Neuronal stem cell (in vitro differentiated cells): ENCODE measurements at regions not wholly inside any gene's neighbourhood (a gene's known extent, or its start where the extent isn't known, plus 50 kb on each side); places are given as distances from the start of the nearest gene placed in this dataset.

Source experiments
- DNase-seq: peaks from one replicate; pipeline ENCODE4 v3.0.0-alpha.2; 2013; ENCODE audit warnings: low spot score
- H2AFZ ChIP-seq: one replicate; pipeline ENCODE4 v1.6.1; 2013; ENCODE audit warnings: mild to moderate bottlenecking, low read length, inconsistent platforms
- H2AK5ac ChIP-seq: 2 replicates; pipeline ENCODE4 v1.6.1; 2013; ENCODE audit warnings: low read depth, mild to moderate bottlenecking, inconsistent platforms, low read length, moderate library complexity, mixed read lengths
- H2BK120ac ChIP-seq: 2 replicates; pipeline ENCODE4 v1.6.1; 2013; ENCODE audit warnings: low read depth, mild to moderate bottlenecking, inconsistent platforms, low read length, moderate library complexity, mixed read lengths
- H2BK12ac ChIP-seq: one replicate; pipeline ENCODE4 v1.6.1; 2013; ENCODE audit warnings: low read length, inconsistent platforms
- H2BK15ac ChIP-seq: 2 replicates; pipeline ENCODE4 v1.6.1; 2013; ENCODE audit warnings: mild to moderate bottlenecking, low read length, inconsistent platforms, mixed read lengths
- H2BK5ac ChIP-seq: one replicate; pipeline ENCODE4 v1.6.1; 2013; ENCODE audit warnings: inconsistent platforms, mild to moderate bottlenecking, low read length, moderate library complexity
- H3K14ac ChIP-seq: one replicate; pipeline ENCODE4 v1.6.1; 2013; ENCODE audit warnings: low read length, inconsistent platforms
- H3K18ac ChIP-seq: 2 replicates; pipeline ENCODE4 v1.6.1; 2013; ENCODE audit warnings: low read length, inconsistent platforms
- H3K23ac ChIP-seq: 2 replicates; pipeline ENCODE4 v1.6.1; 2013; ENCODE audit warnings: low read depth, mild to moderate bottlenecking, mixed read lengths, low read length, inconsistent platforms; ENCODE audit not compliant: poor library complexity
- H3K27ac ChIP-seq: replicated peaks from 3 replicates; pipeline ENCODE4 v1.5.1; 2013; ENCODE audit warnings: low read length, inconsistent platforms
- H3K27me3 ChIP-seq, 3 experiments: 2 replicates each; pipeline ENCODE4 v1.6.1; 2013; ENCODE audit warnings: low read length in 3 of 3, mild to moderate bottlenecking in 2 of 3, inconsistent platforms in 1 of 3, low read depth in 1 of 3, mixed read lengths in 1 of 3, moderate library complexity in 1 of 3; ENCODE audit not compliant: control insufficient read depth in 3 of 3, insufficient read depth in 3 of 3
- H3K36me3 ChIP-seq, 2 donors: replicated peaks in 1 of 2; 2 replicates each; pipeline ENCODE4 v1.6.1; 2013; ENCODE audit warnings: low read length in 2 of 2; ENCODE audit not compliant: control insufficient read depth in 2 of 2, insufficient read depth in 2 of 2
- H3K4ac ChIP-seq: 2 replicates; pipeline ENCODE4 v1.6.1; 2013; ENCODE audit warnings: inconsistent platforms, mild to moderate bottlenecking, low read length, moderate library complexity
- H3K4me1 ChIP-seq, 2 donors: 1 replicate in 1 of 2; 2 replicates in 1 of 2; pipeline ENCODE4 v1.6.1; 2013; ENCODE audit warnings: low read length in 2 of 2, low read depth in 1 of 2; ENCODE audit not compliant: control insufficient read depth in 2 of 2, insufficient read depth in 1 of 2
- H3K4me2 ChIP-seq: one replicate; pipeline ENCODE4 v1.6.1; 2013; ENCODE audit warnings: mild to moderate bottlenecking, low read length, inconsistent platforms; ENCODE audit not compliant: insufficient read depth, poor library complexity, severe bottlenecking
- H3K4me3 ChIP-seq, 2 donors: 2 replicates each; pipeline ENCODE4 v1.5.1; 2013; ENCODE audit warnings: low read length in 2 of 2, mild to moderate bottlenecking in 2 of 2, inconsistent platforms in 1 of 2, moderate library complexity in 1 of 2
- H3K79me1 ChIP-seq: one replicate; pipeline ENCODE4 v1.6.1; 2013; ENCODE audit warnings: low read depth, mild to moderate bottlenecking, inconsistent platforms, low read length, moderate library complexity
- H3K9ac ChIP-seq: one replicate; pipeline ENCODE4 v1.6.1; 2013; ENCODE audit warnings: mild to moderate bottlenecking, low read depth, low read length, inconsistent platforms; ENCODE audit not compliant: poor library complexity
- H3K9me3 ChIP-seq, 2 donors: replicated peaks in 1 of 2; 2 replicates each; pipeline versions ENCODE3 to v1.6.1; 2013; ENCODE audit warnings: low read length in 2 of 2, mild to moderate bottlenecking in 2 of 2, inconsistent platforms in 1 of 2, low read depth in 1 of 2, mixed read lengths in 1 of 2, moderate library complexity in 1 of 2; ENCODE audit not compliant: control insufficient read depth in 2 of 2, insufficient read depth in 1 of 2
- H4K8ac ChIP-seq: one replicate; pipeline ENCODE4 v1.6.1; 2013; ENCODE audit warnings: low read depth, mild to moderate bottlenecking, inconsistent platforms, low read length, moderate library complexity
- H4K91ac ChIP-seq: one replicate; pipeline ENCODE4 v1.6.1; 2013; ENCODE audit warnings: low read length, low read depth, mild to moderate bottlenecking, inconsistent platforms; ENCODE audit not compliant: poor library complexity
- WGBS, 2 donors: extraction: QIAGEN DNeasy Blood & Tissue Kit; methylation state at CpG; one replicate each; pipeline ENCODE4 v1.1.7; 2013; ENCODE audit warnings: missing lambda C conversion rate in 2 of 2, mixed read lengths in 1 of 2; ENCODE audit not compliant: insufficient read length in 2 of 2, insufficient replicate concordance in 1 of 2; ENCODE audit errors: extremely low coverage in 2 of 2; 5-methylcytosine and 5-hydroxymethylcytosine counted together

DNA sequence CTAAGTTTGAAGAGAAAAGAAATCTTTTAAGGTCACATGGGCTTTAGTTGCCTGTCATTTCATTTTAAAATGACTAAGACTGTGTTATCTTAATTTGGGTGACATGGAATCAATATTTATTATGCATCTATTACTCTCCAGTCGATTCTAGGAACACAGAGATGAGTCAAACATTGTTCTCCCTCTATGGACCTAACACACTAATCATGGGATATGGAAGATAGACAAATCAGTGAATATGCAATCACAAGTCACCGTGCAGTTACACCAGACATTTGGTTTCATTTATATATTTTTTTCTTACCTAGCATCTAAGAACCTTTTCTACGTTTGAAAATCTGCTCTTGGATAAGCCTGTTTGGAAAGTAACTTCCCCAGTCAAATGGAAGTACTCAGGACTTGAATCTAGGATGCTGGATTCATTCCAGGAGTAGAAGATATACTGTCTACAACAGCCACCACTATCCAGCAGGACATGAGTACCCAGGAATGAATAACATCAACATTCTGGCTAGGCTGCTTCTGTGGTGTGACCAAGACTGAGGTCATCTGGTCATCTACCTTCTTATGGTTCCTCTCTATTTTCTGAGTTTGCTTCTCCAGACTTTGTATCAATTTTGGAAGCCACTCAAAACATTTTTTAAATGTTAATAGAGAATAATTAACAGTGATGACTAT lies 902.9 kb upstream of the LRRN3 start:
- Histone ChIP-seq H3K14ac (no peak overlapping the region), H4K91ac (no peak overlapping the region), H4K8ac (no peak overlapping the region), H3K9me3 (peaks cover 0 to 10% of the 10 kb centered on the region in 2 donors), H2AFZ (no peak overlapping the region), H2BK15ac (no peak overlapping the region), H2AK5ac (no peak overlapping the region), H3K27me3 (no peaks in the 10 kb centered on the region), H3K4ac (no peak overlapping the region), H3K23ac (no peak overlapping the region), H2BK120ac (no peak overlapping the region), H3K9ac (no peak overlapping the region), H2BK12ac (no peak overlapping the region), H3K36me3 (no peaks in the 10 kb centered on the region), H3K4me3 (no peak overlapping the region), H3K18ac (no peak overlapping the region), H3K79me1 (no peaks in the 10 kb centered on the region), H2BK5ac (no peak overlapping the region), H3K27ac (no peak overlapping the region), H3K4me2 (no peak overlapping the region), H3K4me1 (no peaks in the 10 kb centered on the region)
- no CpG with 5 or more reads among the region's 3 CpGs for WGBS, 2 donors
- no peak for DNase-seq

DNA sequence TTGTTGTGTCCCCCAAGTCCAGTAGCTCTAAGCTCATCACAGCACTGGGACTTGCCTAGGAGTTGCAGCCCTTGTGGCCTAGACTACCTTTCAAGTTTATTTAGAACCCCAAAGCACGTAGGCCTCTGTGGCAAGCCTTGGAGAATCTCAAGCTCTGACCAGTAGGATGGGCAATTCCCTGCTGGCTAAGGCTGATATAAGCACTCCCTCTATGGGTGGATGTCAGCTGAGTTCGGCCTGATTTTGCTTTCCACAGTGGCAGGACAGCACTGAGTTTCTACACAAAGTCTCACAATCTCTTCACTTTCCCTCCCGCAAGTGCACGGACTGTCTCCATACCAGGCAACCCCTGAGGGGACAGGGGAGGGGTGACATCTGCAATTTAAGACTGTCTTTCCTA lies 886.4 kb upstream of the LRRN3 start:
- H3K18ac ChIP-seq = no peak overlapping the region
- H3K4ac ChIP-seq = no peak overlapping the region
- no peak overlapping the region for H3K14ac ChIP-seq
- H3K4me2 ChIP-seq = no peak overlapping the region
- H3K79me1 ChIP-seq = no peaks in the 10 kb centered on the region
- H3K9me3 ChIP-seq = no peaks in the 10 kb centered on the region
- no peaks in the 10 kb centered on the region for H3K4me1 ChIP-seq
- peaks cover 0 to 2% of the 10 kb centered on the region in 2 donors for H3K36me3 ChIP-seq
- WGBS, 2 donors = no CpG with 5 or more reads among the region's 4 CpGs
- no peak overlapping the region for H2BK15ac ChIP-seq
- H3K4me3 ChIP-seq = no peak overlapping the region
- no peak overlapping the region for H3K9ac ChIP-seq
- no peak overlapping the region for H2AK5ac ChIP-seq
- H2AFZ ChIP-seq = peak overlapping the region; percentile 27
- no peak overlapping the region for H4K91ac ChIP-seq
- H3K23ac ChIP-seq = no peak overlapping the region
- H3K27ac ChIP-seq = no peak overlapping the region
- DNase-seq = peak; percentile 2
- H2BK120ac ChIP-seq = no peak overlapping the region
- no peak overlapping the region for H2BK5ac ChIP-seq
- no peak overlapping the region for H2BK12ac ChIP-seq
- H3K27me3 ChIP-seq = no peaks in the 10 kb centered on the region
- H4K8ac ChIP-seq = no peak overlapping the region

DNA sequence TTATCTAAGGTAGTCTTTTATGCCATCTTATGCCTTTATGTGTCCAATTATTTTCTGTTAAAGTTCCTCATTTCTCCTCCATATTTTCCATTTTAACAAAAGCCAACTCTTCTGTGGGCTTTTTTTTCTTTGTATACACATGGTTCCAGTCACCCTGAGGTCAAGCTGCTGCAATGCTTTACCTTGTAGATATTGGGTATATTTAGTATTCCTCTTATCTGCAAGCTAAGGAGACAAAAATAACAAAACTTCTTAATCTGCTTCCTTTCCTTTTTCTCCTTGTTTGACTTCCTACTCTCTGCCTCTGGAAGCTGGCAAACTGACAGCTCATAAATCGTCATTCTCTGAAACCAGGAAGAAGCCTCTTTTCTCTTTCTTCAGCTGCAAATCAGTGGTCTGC lies 885.0 kb upstream of the LRRN3 start:
- no peak overlapping the region for H3K4me2 ChIP-seq

DNA sequence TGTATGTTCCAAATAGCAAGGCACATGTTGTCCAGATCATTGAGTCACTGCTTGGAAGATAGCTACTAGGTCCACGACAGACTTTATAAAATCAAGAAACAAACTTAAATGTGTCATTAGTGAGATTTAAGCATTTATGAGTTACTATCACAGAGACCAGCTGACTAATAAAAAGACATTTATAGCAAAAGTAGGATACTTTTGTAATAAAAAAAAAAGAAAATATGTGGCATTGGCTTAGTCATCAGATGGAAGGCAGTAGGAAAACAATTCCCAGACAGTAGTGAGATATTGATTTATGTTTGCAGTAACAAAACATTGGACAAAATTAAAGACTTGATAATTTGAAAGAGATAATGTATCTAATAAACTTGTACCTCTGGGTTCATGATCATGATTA lies 881.0 kb upstream of the LRRN3 start:
- Histone ChIP-seq H3K4ac (no peak overlapping the region), H3K27ac (no peak overlapping the region), H3K4me3 (no peak overlapping the region), H3K18ac (no peak overlapping the region), H3K14ac (no peak overlapping the region), H3K4me1 (peaks cover 0 to 4% of the 10 kb centered on the region in 2 donors), H3K23ac (no peak overlapping the region), H4K91ac (no peak overlapping the region), H2BK120ac (no peak overlapping the region), H3K79me1 (no peaks in the 10 kb centered on the region), H2BK5ac (no peak overlapping the region), H2BK12ac (no peak overlapping the region), H3K4me2 (no peak overlapping the region), H2BK15ac (no peak overlapping the region), H4K8ac (no peak overlapping the region), H2AFZ (no peak overlapping the region), H3K9ac (no peak overlapping the region), H2AK5ac (no peak overlapping the region), H3K36me3 (no peaks in the 10 kb centered on the region), H3K9me3 (peaks cover 0 to 3% of the 10 kb centered on the region in 2 donors), H3K27me3 (no peaks in the 10 kb centered on the region)
- WGBS, 2 donors = no CpG with 5 or more reads among the region's 1 CpG
- DNase-seq = no peak

More for the DNA sequence above, 885.0 kb upstream of the LRRN3 start:
- Histone ChIP-seq H4K8ac (no peak overlapping the region), H2AK5ac (no peak overlapping the region), H2AFZ (peak overlapping the region; percentile 1), H2BK15ac (no peak overlapping the region), H3K18ac (no peak overlapping the region), H3K4me3 (no peak overlapping the region), H2BK5ac (no peak overlapping the region), H2BK12ac (no peak overlapping the region), H3K36me3 (peaks cover 0 to 2% of the 10 kb centered on the region in 2 donors), H3K79me1 (no peaks in the 10 kb centered on the region), H3K14ac (no peak overlapping the region), H4K91ac (no peak overlapping the region), H3K9ac (no peak overlapping the region), H2BK120ac (no peak overlapping the region), H3K27me3 (no peaks in the 10 kb centered on the region), H3K4me1 (no peaks in the 10 kb centered on the region), H3K23ac (no peak overlapping the region), H3K9me3 (no peaks in the 10 kb centered on the region), H3K4ac (no peak overlapping the region), H3K27ac (no peak overlapping the region)
- WGBS, 2 donors = no CpG with 5 or more reads among the region's 1 CpG
- DNase-seq = no peak
